ENCODE measurements at regions not wholly inside any gene's neighbourhood (a gene's known extent, or its start where the extent isn't known, plus 50 kb on each side); places are given as distances from the start of the nearest gene placed in this dataset.

GRCh38 chr12:118503476-118503875 is 127.1 kb downstream of the SUDS3 start:
- Histone ChIP-seq H3K27me3 (ENCODE audit: control insufficient read depth in 3 of 3, insufficient read depth in 3 of 3, low read length in 3 of 3) (no peaks in the 10 kb centered on the region), H3K4me1 (ENCODE audit: control insufficient read depth in 3 of 3, insufficient read depth in 3 of 3, low read length in 3 of 3) (no peaks in the 10 kb centered on the region), H3K9me3 (ENCODE audit: control insufficient read depth in 3 of 3, low read length in 3 of 3) (no peaks in the 10 kb centered on the region), H3K27ac (ENCODE audit: low read depth, low read length) (no peak overlapping the region), H3K9ac (ENCODE audit: low read depth in 1 of 3, low read length in 3 of 3) (no peak overlapping the region), H3K36me3 (ENCODE audit: control insufficient read depth in 3 of 3, insufficient read depth in 3 of 3, low read length in 3 of 3) (no peaks in the 10 kb centered on the region), H3K4me3 (ENCODE audit: low read length in 3 of 3) (no peak overlapping the region)

GRCh38 chr12:118512669-118513068 is 136.3 kb downstream of the SUDS3 start:
- H3K9ac ChIP-seq (ENCODE audit: low read depth in 1 of 3, low read length in 3 of 3) = no peak overlapping the region
- H3K36me3 ChIP-seq (ENCODE audit: control insufficient read depth in 3 of 3, insufficient read depth in 3 of 3, low read length in 3 of 3) = no peaks in the 10 kb centered on the region
- no peak overlapping the region for H3K4me3 ChIP-seq (ENCODE audit: low read length in 3 of 3)
- H3K4me1 ChIP-seq (ENCODE audit: control insufficient read depth in 3 of 3, insufficient read depth in 3 of 3, low read length in 3 of 3) = no peaks in the 10 kb centered on the region
- H3K9me3 ChIP-seq (ENCODE audit: control insufficient read depth in 3 of 3, low read length in 3 of 3) = no peaks in the 10 kb centered on the region
- H3K27me3 ChIP-seq (ENCODE audit: control insufficient read depth in 3 of 3, insufficient read depth in 3 of 3, low read length in 3 of 3) = no peaks in the 10 kb centered on the region
- H3K27ac ChIP-seq (ENCODE audit: low read depth, low read length) = no peak overlapping the region

- H3K36me3 ChIP-seq (ENCODE audit: control insufficient read depth in 3 of 3, insufficient read depth in 3 of 3, low read length in 3 of 3) = no peaks in the 10 kb centered on the region
- H3K9me3 ChIP-seq (ENCODE audit: control insufficient read depth in 3 of 3, low read length in 3 of 3) = no peaks in the 10 kb centered on the region
- H3K9ac ChIP-seq (ENCODE audit: low read depth in 1 of 3, low read length in 3 of 3) = no peak overlapping the region
- no peak overlapping the region for H3K4me3 ChIP-seq (ENCODE audit: low read length in 3 of 3)
- no peaks in the 10 kb centered on the region for H3K4me1 ChIP-seq (ENCODE audit: control insufficient read depth in 3 of 3, insufficient read depth in 3 of 3, low read length in 3 of 3)
- no peaks in the 10 kb centered on the region for H3K27me3 ChIP-seq (ENCODE audit: control insufficient read depth in 3 of 3, insufficient read depth in 3 of 3, low read length in 3 of 3)
- H3K27ac ChIP-seq (ENCODE audit: low read depth, low read length) = no peak overlapping the region
Observed at GRCh38 chr12:118513611-118514010, 137.3 kb downstream of the SUDS3 start.

GRCh38 chr12:118514297-118514696 is 137.9 kb downstream of the SUDS3 start:
- no peaks in the 10 kb centered on the region for H3K36me3 ChIP-seq (ENCODE audit: control insufficient read depth in 3 of 3, insufficient read depth in 3 of 3, low read length in 3 of 3)
- no peak overlapping the region for H3K4me3 ChIP-seq (ENCODE audit: low read length in 3 of 3)
- no peaks in the 10 kb centered on the region for H3K9me3 ChIP-seq (ENCODE audit: control insufficient read depth in 3 of 3, low read length in 3 of 3)
- no peak overlapping the region for H3K9ac ChIP-seq (ENCODE audit: low read depth in 1 of 3, low read length in 3 of 3)
- no peaks in the 10 kb centered on the region for H3K4me1 ChIP-seq (ENCODE audit: control insufficient read depth in 3 of 3, insufficient read depth in 3 of 3, low read length in 3 of 3)
- no peaks in the 10 kb centered on the region for H3K27me3 ChIP-seq (ENCODE audit: control insufficient read depth in 3 of 3, insufficient read depth in 3 of 3, low read length in 3 of 3)
- H3K27ac ChIP-seq (ENCODE audit: low read depth, low read length) = no peak overlapping the region

- H3K27ac ChIP-seq (ENCODE audit: low read depth, low read length) = no peak overlapping the region
- no peak overlapping the region for H3K9ac ChIP-seq (ENCODE audit: low read depth in 1 of 3, low read length in 3 of 3)
- H3K9me3 ChIP-seq (ENCODE audit: control insufficient read depth in 3 of 3, low read length in 3 of 3) = no peaks in the 10 kb centered on the region
- no peaks in the 10 kb centered on the region for H3K36me3 ChIP-seq (ENCODE audit: control insufficient read depth in 3 of 3, insufficient read depth in 3 of 3, low read length in 3 of 3)
- H3K27me3 ChIP-seq (ENCODE audit: control insufficient read depth in 3 of 3, insufficient read depth in 3 of 3, low read length in 3 of 3) = no peaks in the 10 kb centered on the region
- no peak overlapping the region for H3K4me3 ChIP-seq (ENCODE audit: low read length in 3 of 3)
- no peaks in the 10 kb centered on the region for H3K4me1 ChIP-seq (ENCODE audit: control insufficient read depth in 3 of 3, insufficient read depth in 3 of 3, low read length in 3 of 3)
Observed at GRCh38 chr12:118520214-118521035, 144.1 kb downstream of the SUDS3 start.

- no peaks in the 10 kb centered on the region for H3K36me3 ChIP-seq (ENCODE audit: control insufficient read depth in 3 of 3, insufficient read depth in 3 of 3, low read length in 3 of 3)
- H3K27me3 ChIP-seq (ENCODE audit: control insufficient read depth in 3 of 3, insufficient read depth in 3 of 3, low read length in 3 of 3) = no peaks in the 10 kb centered on the region
- no peak overlapping the region for H3K4me3 ChIP-seq (ENCODE audit: low read length in 3 of 3)
- no peaks in the 10 kb centered on the region for H3K9me3 ChIP-seq (ENCODE audit: control insufficient read depth in 3 of 3, low read length in 3 of 3)
- peaks cover 0 to under 1% (median 0%) of the 10 kb centered on the region in 3 donors for H3K4me1 ChIP-seq (ENCODE audit: control insufficient read depth in 3 of 3, insufficient read depth in 3 of 3, low read length in 3 of 3)
- H3K27ac ChIP-seq (ENCODE audit: low read depth, low read length) = no peak overlapping the region
- H3K9ac ChIP-seq (ENCODE audit: low read depth in 1 of 3, low read length in 3 of 3) = no peak overlapping the region
Observed at GRCh38 chr12:118521036-118521370, 144.6 kb downstream of the SUDS3 start.

GRCh38 chr12:118524446-118524845 is 148.1 kb downstream of the SUDS3 start:
- no peaks in the 10 kb centered on the region for H3K27me3 ChIP-seq (ENCODE audit: control insufficient read depth in 3 of 3, insufficient read depth in 3 of 3, low read length in 3 of 3)
- H3K27ac ChIP-seq (ENCODE audit: low read depth, low read length) = no peak overlapping the region
- peaks cover 6 to 7% (median 6%) of the 10 kb centered on the region in 3 donors for H3K4me1 ChIP-seq (ENCODE audit: control insufficient read depth in 3 of 3, insufficient read depth in 3 of 3, low read length in 3 of 3)
- no peaks in the 10 kb centered on the region for H3K9me3 ChIP-seq (ENCODE audit: control insufficient read depth in 3 of 3, low read length in 3 of 3)
- H3K4me3 ChIP-seq (ENCODE audit: low read length in 3 of 3) = no peak overlapping the region
- H3K9ac ChIP-seq (ENCODE audit: low read depth in 1 of 3, low read length in 3 of 3) = no peak overlapping the region
- H3K36me3 ChIP-seq (ENCODE audit: control insufficient read depth in 3 of 3, insufficient read depth in 3 of 3, low read length in 3 of 3) = no peaks in the 10 kb centered on the region

GRCh38 chr12:118525216-118525615 is 148.9 kb downstream of the SUDS3 start:
- Histone ChIP-seq H3K27ac (ENCODE audit: low read depth, low read length) (no peak overlapping the region), H3K36me3 (ENCODE audit: control insufficient read depth in 3 of 3, insufficient read depth in 3 of 3, low read length in 3 of 3) (no peaks in the 10 kb centered on the region), H3K4me3 (ENCODE audit: low read length in 3 of 3) (no peak overlapping the region), H3K27me3 (ENCODE audit: control insufficient read depth in 3 of 3, insufficient read depth in 3 of 3, low read length in 3 of 3) (no peaks in the 10 kb centered on the region), H3K9ac (ENCODE audit: low read depth in 1 of 3, low read length in 3 of 3) (no peak overlapping the region), H3K4me1 (ENCODE audit: control insufficient read depth in 3 of 3, insufficient read depth in 3 of 3, low read length in 3 of 3) (peaks cover 6 to 7% (median 6%) of the 10 kb centered on the region in 3 donors), H3K9me3 (ENCODE audit: control insufficient read depth in 3 of 3, low read length in 3 of 3) (no peaks in the 10 kb centered on the region)

- no peak overlapping the region for H3K9ac ChIP-seq (ENCODE audit: low read depth in 1 of 3, low read length in 3 of 3)
- peaks cover 6 to 7% (median 6%) of the 10 kb centered on the region in 3 donors for H3K4me1 ChIP-seq (ENCODE audit: control insufficient read depth in 3 of 3, insufficient read depth in 3 of 3, low read length in 3 of 3)
- H3K4me3 ChIP-seq (ENCODE audit: low read length in 3 of 3) = no peak overlapping the region
- no peak overlapping the region for H3K27ac ChIP-seq (ENCODE audit: low read depth, low read length)
- no peaks in the 10 kb centered on the region for H3K9me3 ChIP-seq (ENCODE audit: control insufficient read depth in 3 of 3, low read length in 3 of 3)
- H3K36me3 ChIP-seq (ENCODE audit: control insufficient read depth in 3 of 3, insufficient read depth in 3 of 3, low read length in 3 of 3) = no peaks in the 10 kb centered on the region
- H3K27me3 ChIP-seq (ENCODE audit: control insufficient read depth in 3 of 3, insufficient read depth in 3 of 3, low read length in 3 of 3) = no peaks in the 10 kb centered on the region
Observed at GRCh38 chr12:118526255-118527095, 150.1 kb downstream of the SUDS3 start.

GRCh38 chr12:118527310-118527709 is 151.0 kb downstream of the SUDS3 start:
- H3K4me1 ChIP-seq (ENCODE audit: control insufficient read depth in 3 of 3, insufficient read depth in 3 of 3, low read length in 3 of 3) = peaks cover 6 to 7% (median 6%) of the 10 kb centered on the region in 3 donors
- H3K27ac ChIP-seq (ENCODE audit: low read depth, low read length) = no peak overlapping the region
- no peak overlapping the region for H3K9ac ChIP-seq (ENCODE audit: low read depth in 1 of 3, low read length in 3 of 3)

More at GRCh38 chr12:118527310-118527709, 151.0 kb downstream of the SUDS3 start:
- Histone ChIP-seq H3K4me3 (ENCODE audit: low read length in 3 of 3) (no peak overlapping the region), H3K9me3 (ENCODE audit: control insufficient read depth in 3 of 3, low read length in 3 of 3) (no peaks in the 10 kb centered on the region), H3K27me3 (ENCODE audit: control insufficient read depth in 3 of 3, insufficient read depth in 3 of 3, low read length in 3 of 3) (no peaks in the 10 kb centered on the region), H3K36me3 (ENCODE audit: control insufficient read depth in 3 of 3, insufficient read depth in 3 of 3, low read length in 3 of 3) (no peaks in the 10 kb centered on the region)
